Activated gamma-delta T cell treated with anti-CD3 and anti-CD28 coated beads, Interleukin-2, amount 50 U/mL, for 16 hours (primary cell): ENCODE measurements at regions not wholly inside any gene's neighbourhood (a gene's known extent, or its start where the extent isn't known, plus 50 kb on each side); places are given as distances from the start of the nearest gene placed in this dataset.
A peak's percentile ranks its signal among the peaks of the same experiment; 100 is the strongest.

ENCODE experiments used
- DNase-seq: peaks from one replicate; pipeline ENCODE4 v3.0.0-alpha.2; 2020; ENCODE audit warnings: low read depth

- DNase-seq: no peak
Observed at GRCh38 chr1:193549081-193549480, 362.7 kb upstream of the B3GALT2 start.

- no peak for DNase-seq
Observed at GRCh38 chr1:193545171-193545570, 358.8 kb upstream of the B3GALT2 start.

GRCh38 chr1:193543259-193543658 lies 356.8 kb upstream of the B3GALT2 start:
- no peak for DNase-seq

GRCh38 chr1:193542690-193543089 lies 356.3 kb upstream of the B3GALT2 start:
- no peak for DNase-seq

GRCh38 chr1:193540511-193540910 lies 354.1 kb upstream of the B3GALT2 start:
- DNase-seq: no peak

- DNase-seq: no peak
Observed at GRCh38 chr1:193539731-193540459, 353.5 kb upstream of the B3GALT2 start.

- no peak for DNase-seq
Observed at GRCh38 chr1:193538680-193539079, 352.3 kb upstream of the B3GALT2 start.

GRCh38 chr1:193538003-193538354 lies 351.6 kb upstream of the B3GALT2 start:
- no peak for DNase-seq

- DNase-seq: peak; percentile 42
Observed at GRCh38 chr1:193537266-193538002, 351.0 kb upstream of the B3GALT2 start.

- DNase-seq: no peak
Observed at GRCh38 chr1:193533853-193534252, 347.4 kb upstream of the B3GALT2 start.

GRCh38 chr1:193525917-193526710 lies 339.7 kb upstream of the B3GALT2 start:
- DNase-seq: no peak

GRCh38 chr1:193525411-193525810 lies 339.0 kb upstream of the B3GALT2 start:
- no peak for DNase-seq

- DNase-seq: no peak
Observed at GRCh38 chr1:193524616-193525015, 338.2 kb upstream of the B3GALT2 start.

- no peak for DNase-seq
Observed at GRCh38 chr1:193524021-193524420, 337.6 kb upstream of the B3GALT2 start.

- DNase-seq: no peak
Observed at GRCh38 chr1:193520472-193520871, 334.1 kb upstream of the B3GALT2 start.

- DNase-seq: no peak
Observed at GRCh38 chr1:193519922-193520321, 333.5 kb upstream of the B3GALT2 start.

- no peak for DNase-seq
Observed at GRCh38 chr1:193516755-193517388, 330.5 kb upstream of the B3GALT2 start.

- DNase-seq: no peak
Observed at GRCh38 chr1:193514397-193514796, 328.0 kb upstream of the B3GALT2 start.

GRCh38 chr1:193513032-193513431 lies 326.6 kb upstream of the B3GALT2 start:
- DNase-seq: no peak

GRCh38 chr1:193504920-193505319 lies 318.5 kb upstream of the B3GALT2 start:
- DNase-seq: no peak

GRCh38 chr1:193498088-193498655 lies 311.8 kb upstream of the B3GALT2 start:
- no peak for DNase-seq

- no peak for DNase-seq
Observed at GRCh38 chr1:193494368-193494767, 308.0 kb upstream of the B3GALT2 start.
